Hepatocyte (in vitro differentiated cells): ENCODE measurements at regions not wholly inside any gene's neighbourhood (a gene's known extent, or its start where the extent isn't known, plus 50 kb on each side); places are given as distances from the start of the nearest gene placed in this dataset.
A peak's percentile ranks its signal among the peaks of the same experiment; 100 is the strongest.

Experiments
- DNase-seq: peaks from one replicate; pipeline ENCODE4 v3.0.0-alpha.2; 2016; ENCODE audit warnings: low spot score
- H2AFZ ChIP-seq: fragments of 200-600 bp; sonication (generic); 2 replicates; pipeline ENCODE4 v1.6.0; 2016; ENCODE audit warnings: antibody characterized with exemption, mild to moderate bottlenecking
- H3K27ac ChIP-seq: fragments of 200-600 bp; sonication (generic); 2 replicates; pipeline ENCODE4 v1.5.1; 2016; ENCODE audit warnings: mild to moderate bottlenecking
- H3K27me3 ChIP-seq: fragments of 200-600 bp; sonication (generic); 2 replicates; pipeline ENCODE4 v1.6.1; 2016
- H3K36me3 ChIP-seq: fragments of 200-600 bp; sonication (generic); replicated peaks from 2 replicates; pipeline ENCODE4 v1.5.1; 2016; ENCODE audit warnings: low read depth; ENCODE audit not compliant: insufficient read depth
- H3K4me1 ChIP-seq: fragments of 200-600 bp; sonication (generic); 2 replicates; pipeline ENCODE4 v1.5.1; 2016; ENCODE audit warnings: mild to moderate bottlenecking, moderate library complexity; ENCODE audit not compliant: insufficient read depth
- H3K4me2 ChIP-seq: fragments of 200-600 bp; sonication (generic); 2 replicates; pipeline ENCODE4 v1.6.0; 2016
- H3K4me3 ChIP-seq: fragments of 200-600 bp; sonication (generic); 2 replicates; pipeline ENCODE4 v1.5.1; 2016; ENCODE audit warnings: mild to moderate bottlenecking
- H3K79me2 ChIP-seq: fragments of 200-600 bp; sonication (generic); 2 replicates; pipeline ENCODE4 v1.6.0; 2017; ENCODE audit warnings: mild to moderate bottlenecking
- H3K9me2 ChIP-seq: fragments of 200-600 bp; sonication (generic); replicated peaks from 2 replicates; pipeline ENCODE4 v1.6.0; 2017; ENCODE audit warnings: mild to moderate bottlenecking; ENCODE audit not compliant: insufficient read depth
- H3K9me3 ChIP-seq: fragments of 200-600 bp; sonication (generic); 2 replicates; pipeline ENCODE4 v1.5.1; 2016; ENCODE audit warnings: low read depth, mild to moderate bottlenecking
- H4K20me1 ChIP-seq: fragments of 200-600 bp; sonication (generic); 2 replicates; pipeline ENCODE4 v1.6.0; 2016; ENCODE audit warnings: mild to moderate bottlenecking; ENCODE audit not compliant: insufficient read depth, poor library complexity, severe bottlenecking
- EZH2 ChIP-seq: fragments of 200-600 bp; sonication (generic); IDR thresholded peaks from 2 replicates; pipeline ENCODE4 v1.6.1; 2016; ENCODE audit warnings: antibody characterized with exemption, mild to moderate bottlenecking, borderline replicate concordance
- EZH2phosphoT487 ChIP-seq: fragments of 200-600 bp; sonication (generic); IDR thresholded peaks from one replicate; pipeline ENCODE4 v1.6.1; 2018; ENCODE audit warnings: antibody characterized with exemption, mild to moderate bottlenecking, low read depth, moderate library complexity; ENCODE audit not compliant: unreplicated experiment, severe bottlenecking
- WGBS: methylation state at CpG from one replicate; pipeline ENCODE4 v1.1.6; 2016; ENCODE audit warnings: low lambda C conversion rate; ENCODE audit errors: missing lambda C conversion rate; 5-methylcytosine and 5-hydroxymethylcytosine counted together
- TF ChIP-seq, protein P1 (sequence below): fragments of 200-600 bp; sonication (generic); IDR thresholded peaks from 2 replicates; pipeline ENCODE4 v1.5.1; 2016; ENCODE audit warnings: antibody characterized with exemption, mild to moderate bottlenecking; ENCODE audit not compliant: poor library complexity

DNA sequence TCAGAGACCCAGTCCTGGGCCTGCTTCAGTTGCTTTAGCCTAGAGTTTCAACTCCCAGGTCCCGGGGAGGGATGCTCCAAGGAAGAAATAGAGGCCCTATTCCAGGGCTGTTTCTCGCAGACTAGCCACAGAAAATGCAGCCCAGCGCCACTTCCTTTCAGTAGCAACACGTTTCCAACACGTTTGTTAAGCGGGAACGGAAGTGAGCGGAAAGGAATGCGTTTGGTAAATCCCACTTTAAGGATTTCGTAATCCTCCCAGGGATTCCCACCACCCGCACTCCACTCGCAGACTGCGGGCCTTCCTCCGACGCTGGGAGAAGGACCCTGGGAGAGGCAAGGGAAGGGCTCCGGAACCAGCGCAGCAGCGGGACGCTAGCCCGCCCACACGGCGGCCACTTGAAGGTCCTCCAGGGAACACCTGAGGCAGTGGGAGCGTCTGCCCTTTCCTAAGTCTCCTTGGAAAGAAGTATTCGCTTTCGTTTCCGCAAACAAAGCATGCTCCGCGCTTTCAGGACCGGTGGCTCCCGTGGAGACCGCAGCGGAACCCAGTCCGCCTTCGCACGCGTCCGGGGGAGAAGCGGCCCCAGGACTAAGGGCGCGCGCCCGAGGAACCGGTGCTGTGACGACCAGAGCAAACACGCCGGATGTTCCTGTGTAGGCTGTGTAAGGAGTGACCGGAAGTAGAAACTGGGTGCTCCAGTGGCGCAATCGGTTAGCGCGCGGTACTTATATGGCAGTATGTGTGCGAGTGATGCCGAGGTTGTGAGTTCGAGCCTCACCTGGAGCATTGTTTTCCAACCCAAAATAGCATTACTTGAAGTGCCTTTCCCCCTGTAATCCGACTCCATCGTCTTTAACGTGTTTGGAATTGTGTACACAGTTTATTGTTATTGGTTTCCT lies 227.6 kb upstream of the PRSS16 start:
- 1% methylated on average over 58 of the region's 58 CpGs for WGBS
- Histone ChIP-seq H2AFZ (peak overlapping the region; percentile 90), H4K20me1 (no peaks in the 10 kb centered on the region), H3K36me3 (no peaks in the 10 kb centered on the region), H3K9me3 (no peaks in the 10 kb centered on the region), H3K9me2 (no peaks in the 10 kb centered on the region), H3K4me1 (no peaks in the 10 kb centered on the region), H3K4me2 (peak overlapping the region; percentile 82), H3K27me3 (no peaks in the 10 kb centered on the region), H3K4me3 (peak overlapping the region; percentile 55), H3K27ac (peak overlapping the region; percentile 99), H3K79me2 (peaks cover 32% of the 10 kb centered on the region)
- TF ChIP-seq EZH2 (no peak), EZH2phosphoT487 (no peak)
- peak; percentile 94 for DNase-seq

DNA sequence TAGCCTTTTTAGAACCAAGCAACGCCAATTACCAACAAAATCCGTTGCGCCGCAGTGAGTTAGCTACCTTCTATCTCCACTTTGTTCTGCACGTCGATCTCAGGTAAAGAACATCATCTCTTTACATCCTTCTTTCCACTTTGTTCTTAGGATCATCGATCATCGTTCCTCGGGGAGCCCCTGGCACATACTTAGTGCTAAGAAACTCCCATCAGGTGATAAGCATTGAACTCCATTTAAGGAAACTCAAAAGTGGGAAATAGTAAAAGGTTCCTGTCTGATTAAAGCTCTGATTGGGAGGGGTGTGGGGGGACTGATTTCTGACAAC lies 227.0 kb upstream of the PRSS16 start:
- Histone ChIP-seq H3K4me3 (peak overlapping the region; percentile 55), H3K27me3 (no peaks in the 10 kb centered on the region), H3K9me3 (no peaks in the 10 kb centered on the region), H3K4me1 (no peaks in the 10 kb centered on the region), H3K27ac (peak overlapping the region; percentile 99), H3K36me3 (no peaks in the 10 kb centered on the region), H3K79me2 (peaks cover 32% of the 10 kb centered on the region), H3K4me2 (peak overlapping the region; percentile 82), H4K20me1 (no peaks in the 10 kb centered on the region), H2AFZ (peak overlapping the region; percentile 90), H3K9me2 (no peaks in the 10 kb centered on the region)
- no peak for DNase-seq
- WGBS: 52% methylated on average over 9 of the region's 9 CpGs
- TF ChIP-seq EZH2phosphoT487: no peak
- TF ChIP-seq, protein P1, sequence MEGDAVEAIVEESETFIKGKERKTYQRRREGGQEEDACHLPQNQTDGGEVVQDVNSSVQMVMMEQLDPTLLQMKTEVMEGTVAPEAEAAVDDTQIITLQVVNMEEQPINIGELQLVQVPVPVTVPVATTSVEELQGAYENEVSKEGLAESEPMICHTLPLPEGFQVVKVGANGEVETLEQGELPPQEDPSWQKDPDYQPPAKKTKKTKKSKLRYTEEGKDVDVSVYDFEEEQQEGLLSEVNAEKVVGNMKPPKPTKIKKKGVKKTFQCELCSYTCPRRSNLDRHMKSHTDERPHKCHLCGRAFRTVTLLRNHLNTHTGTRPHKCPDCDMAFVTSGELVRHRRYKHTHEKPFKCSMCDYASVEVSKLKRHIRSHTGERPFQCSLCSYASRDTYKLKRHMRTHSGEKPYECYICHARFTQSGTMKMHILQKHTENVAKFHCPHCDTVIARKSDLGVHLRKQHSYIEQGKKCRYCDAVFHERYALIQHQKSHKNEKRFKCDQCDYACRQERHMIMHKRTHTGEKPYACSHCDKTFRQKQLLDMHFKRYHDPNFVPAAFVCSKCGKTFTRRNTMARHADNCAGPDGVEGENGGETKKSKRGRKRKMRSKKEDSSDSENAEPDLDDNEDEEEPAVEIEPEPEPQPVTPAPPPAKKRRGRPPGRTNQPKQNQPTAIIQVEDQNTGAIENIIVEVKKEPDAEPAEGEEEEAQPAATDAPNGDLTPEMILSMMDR: no peak
- no peak for TF ChIP-seq EZH2

DNA sequence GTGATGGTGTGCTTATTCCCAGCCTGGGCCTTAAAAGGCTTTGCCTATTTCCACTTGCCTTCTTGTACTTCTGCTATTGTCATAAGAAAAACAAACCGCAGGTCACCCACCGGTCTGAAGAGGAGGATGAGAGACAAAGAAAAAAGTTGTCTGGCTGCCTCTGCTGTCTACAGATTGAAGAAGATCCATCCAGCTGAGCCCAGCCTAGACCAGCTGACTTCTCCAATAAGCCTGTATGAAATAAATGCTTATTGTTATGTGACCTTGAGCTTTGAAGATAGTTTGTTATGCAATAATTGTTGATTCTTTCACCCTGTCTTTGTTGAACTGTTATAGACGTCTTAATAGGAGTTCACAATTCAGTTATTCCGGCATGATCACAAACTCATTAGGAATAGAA lies 223.8 kb upstream of the PRSS16 start:
- H3K79me2 ChIP-seq: peaks cover 6% of the 10 kb centered on the region
- no peak overlapping the region for H3K4me2 ChIP-seq
- H2AFZ ChIP-seq: no peak overlapping the region
- H4K20me1 ChIP-seq: no peaks in the 10 kb centered on the region
- no peak for DNase-seq
- H3K4me3 ChIP-seq: no peak overlapping the region
- no peaks in the 10 kb centered on the region for H3K36me3 ChIP-seq
- no peaks in the 10 kb centered on the region for H3K9me3 ChIP-seq
- H3K4me1 ChIP-seq: no peaks in the 10 kb centered on the region
- no peaks in the 10 kb centered on the region for H3K27me3 ChIP-seq
- no peaks in the 10 kb centered on the region for H3K9me2 ChIP-seq
- no peak overlapping the region for H3K27ac ChIP-seq
- no peak for TF ChIP-seq EZH2
- TF ChIP-seq, protein P1: no peak
- TF ChIP-seq EZH2phosphoT487: no peak
- WGBS: 94% methylated on average over 4 of the region's 4 CpGs

DNA sequence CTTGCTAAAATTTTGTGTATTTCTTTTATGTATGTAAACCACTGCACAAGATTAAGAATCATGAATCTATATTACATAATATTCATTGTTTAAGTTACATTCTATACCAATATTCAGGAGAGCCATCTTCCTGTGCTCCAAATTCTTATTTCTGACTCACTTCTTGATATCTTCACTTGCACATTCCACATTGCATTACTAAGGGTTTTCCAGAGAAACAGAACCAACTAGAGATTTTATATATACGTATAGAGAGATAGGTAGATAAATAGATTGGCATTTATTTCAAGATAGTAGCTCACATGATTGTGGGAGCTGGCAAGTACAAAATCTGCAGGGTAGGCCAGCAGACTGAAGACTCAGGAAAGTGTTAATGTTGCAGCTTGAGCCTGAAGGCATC lies 222.2 kb upstream of the PRSS16 start:
- TF ChIP-seq EZH2phosphoT487 (no peak), EZH2 (no peak)
- TF ChIP-seq, protein P1: no peak
- 71% methylated on average over 1 of the region's 1 CpG for WGBS

More for the DNA sequence above, 222.2 kb upstream of the PRSS16 start:
- no peaks in the 10 kb centered on the region for H3K79me2 ChIP-seq
- no peaks in the 10 kb centered on the region for H3K36me3 ChIP-seq
- H4K20me1 ChIP-seq: no peaks in the 10 kb centered on the region
- no peak overlapping the region for H3K27ac ChIP-seq
- H3K4me2 ChIP-seq: no peak overlapping the region
- H3K4me1 ChIP-seq: no peaks in the 10 kb centered on the region
- H3K9me2 ChIP-seq: no peaks in the 10 kb centered on the region
- no peaks in the 10 kb centered on the region for H3K27me3 ChIP-seq
- no peaks in the 10 kb centered on the region for H3K9me3 ChIP-seq
- H3K4me3 ChIP-seq: no peak overlapping the region
- H2AFZ ChIP-seq: no peak overlapping the region
- DNase-seq: no peak
